Iris pigment epithelial cell (primary cell): ENCODE measurements at regions not wholly inside any gene's neighbourhood (a gene's known extent, or its start where the extent isn't known, plus 50 kb on each side); places are given as distances from the start of the nearest gene placed in this dataset.
A peak's percentile ranks its signal among the peaks of the same experiment; 100 is the strongest.
"Not testable (repeated sequence)": the region's sequence is repeated elsewhere in the genome, so short reads cannot be mapped to it uniquely, and the experiment has no call there.

Source experiments
- DNase-seq: peaks from one replicate; pipeline ENCODE4 v3.0.0-alpha.2; 2011; ENCODE audit warnings: low read depth

DNA sequence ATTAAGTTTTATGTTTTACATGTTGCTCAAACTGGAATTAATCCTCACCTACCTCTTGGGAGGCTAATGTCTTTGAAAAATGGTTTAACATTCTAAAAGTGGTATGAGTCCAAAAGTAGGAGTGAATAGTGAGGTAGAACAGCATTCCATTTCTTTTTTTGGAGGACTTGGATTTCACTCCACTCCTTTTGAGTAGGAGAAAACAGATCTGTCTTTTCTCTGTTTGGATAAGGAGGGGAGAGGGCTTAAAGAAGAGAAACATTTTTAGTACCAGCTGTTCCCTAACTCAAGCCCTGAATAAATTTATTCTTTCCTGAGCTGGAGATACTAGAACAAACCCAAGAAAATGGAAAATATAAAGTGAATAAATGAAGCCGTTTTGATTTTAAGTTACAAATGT is 687.9 kb downstream of the MECOM start:
- no peak for DNase-seq

DNA sequence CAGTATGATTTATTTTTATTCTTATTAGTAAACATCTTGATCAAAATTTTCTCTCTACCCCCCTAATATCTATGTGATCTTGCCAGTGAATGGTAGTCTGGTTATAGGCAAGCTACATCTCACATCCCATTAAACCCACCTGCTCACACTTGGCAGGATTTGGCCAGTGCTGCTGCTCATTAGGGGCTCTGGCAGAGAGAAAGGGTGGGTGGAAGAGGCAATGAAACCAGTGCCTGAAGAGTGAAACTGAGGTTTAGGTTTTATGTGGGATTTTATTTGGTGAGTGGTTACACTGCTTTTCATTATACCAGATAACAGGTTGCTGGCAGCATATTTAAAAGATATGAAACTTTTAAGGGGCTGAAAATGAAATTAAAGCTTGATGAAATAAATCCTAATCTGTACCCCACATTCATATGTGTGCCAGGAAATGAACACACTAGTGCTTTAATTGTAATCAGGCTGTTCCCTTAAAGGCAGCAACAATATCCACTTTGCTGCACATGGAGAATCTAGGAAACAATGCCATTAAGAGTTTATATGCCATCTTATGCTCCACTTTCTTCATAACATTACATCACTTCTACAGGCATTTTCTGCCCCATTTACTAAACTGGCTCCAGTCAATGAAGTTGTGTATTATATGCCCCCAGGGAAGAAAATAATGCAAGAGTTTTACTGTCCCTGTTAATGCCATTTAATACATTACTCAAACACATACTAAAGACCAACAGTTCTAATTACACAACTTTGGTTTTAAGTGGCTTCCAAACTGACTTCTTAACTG is 688.7 kb downstream of the MECOM start:
- no peak for DNase-seq

DNA sequence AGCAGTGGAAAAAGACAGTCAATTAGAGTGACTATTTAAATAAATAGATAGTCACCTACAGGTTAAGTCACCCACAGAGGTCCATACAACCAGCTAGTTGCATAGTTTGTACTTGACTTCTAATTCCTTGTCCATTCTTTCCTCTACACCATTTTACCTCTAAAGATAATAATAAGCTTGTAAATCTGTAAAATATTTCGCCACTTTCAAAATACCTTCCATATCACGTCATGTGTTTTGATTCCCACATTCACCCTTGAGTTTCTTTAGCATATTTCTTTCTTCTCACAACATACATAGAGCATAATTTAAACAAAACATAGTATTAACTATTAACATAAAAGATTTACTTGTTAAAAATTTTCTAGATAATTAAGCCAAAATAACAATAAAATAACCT is 689.6 kb downstream of the MECOM start:
- peak; percentile 12 for DNase-seq

DNA sequence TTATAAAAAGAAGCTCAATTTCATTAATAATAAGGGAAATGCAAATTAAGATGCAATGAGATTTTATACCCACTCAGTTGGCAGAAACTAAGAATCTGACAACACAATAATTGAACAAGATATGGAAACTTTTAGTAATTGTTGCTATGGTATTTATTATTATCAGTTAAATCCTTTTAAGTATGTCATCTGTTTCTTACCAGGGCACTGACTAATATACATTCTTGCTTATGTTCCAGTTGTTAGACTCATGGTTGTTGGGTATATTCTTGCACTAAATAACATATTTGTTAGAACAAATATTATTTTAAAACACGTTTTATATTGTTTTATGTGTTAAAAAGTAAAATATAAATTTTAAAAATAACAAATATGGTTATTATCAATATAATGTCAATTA is 690.3 kb downstream of the MECOM start:
- DNase-seq: no peak

DNA sequence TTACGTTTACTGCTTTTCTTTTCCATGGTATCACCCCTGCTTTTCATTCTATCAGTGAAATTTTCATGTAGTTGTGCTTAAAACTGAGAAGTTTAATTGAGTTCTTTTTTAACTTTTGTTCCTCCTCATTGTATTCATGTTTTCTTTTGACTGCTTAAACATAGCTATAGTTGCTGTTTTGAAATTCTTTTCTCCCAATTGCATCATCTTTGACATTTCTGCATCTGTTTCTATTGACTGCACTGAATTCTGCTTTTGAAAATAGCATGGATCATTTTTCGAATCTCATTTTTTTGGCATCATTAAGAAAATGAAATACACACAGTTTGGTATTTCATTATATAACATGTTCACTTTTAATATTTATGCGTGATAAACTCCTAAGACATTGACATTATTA is 694.9 kb downstream of the MECOM start:
- no peak for DNase-seq

DNA sequence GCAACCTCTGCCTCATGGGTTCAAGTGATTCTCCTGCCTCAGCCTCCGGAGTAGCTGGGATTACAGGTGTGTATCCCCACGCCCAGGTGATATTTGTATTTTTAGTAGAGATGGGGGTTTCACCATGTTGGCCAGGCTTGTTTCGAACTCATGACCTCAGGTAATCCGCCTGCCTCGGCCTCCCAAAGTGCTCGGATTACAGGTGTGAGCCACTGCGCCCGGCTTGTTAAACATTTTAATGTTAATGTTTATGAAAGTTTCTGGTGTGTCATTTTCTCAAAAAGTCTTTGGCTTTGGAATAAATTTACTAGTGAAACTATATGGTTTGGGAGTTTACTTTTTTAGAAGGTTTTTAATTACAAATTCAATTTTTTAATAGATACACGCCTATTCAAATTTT is 698.8 kb downstream of the MECOM start:
- DNase-seq: no peak

DNA sequence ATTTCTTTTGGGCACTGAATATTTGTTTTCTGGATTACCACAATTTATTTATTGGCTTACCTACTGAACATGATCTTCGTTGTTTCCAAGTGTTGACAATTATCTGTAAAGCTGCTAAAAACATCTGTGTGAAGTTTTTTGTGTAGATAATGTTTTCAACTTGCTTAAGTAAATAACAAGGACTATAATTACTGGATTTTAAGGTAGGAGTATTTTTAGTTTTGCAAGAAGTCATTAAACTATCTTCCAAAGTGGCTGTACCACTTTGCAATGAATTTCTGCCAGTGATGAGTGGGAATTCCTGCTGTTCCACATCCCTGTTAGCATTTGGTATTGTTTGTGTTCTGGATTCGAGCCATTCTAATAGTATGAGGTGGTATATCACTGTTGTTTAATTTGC is 702.2 kb downstream of the MECOM start:
- no peak for DNase-seq

DNA sequence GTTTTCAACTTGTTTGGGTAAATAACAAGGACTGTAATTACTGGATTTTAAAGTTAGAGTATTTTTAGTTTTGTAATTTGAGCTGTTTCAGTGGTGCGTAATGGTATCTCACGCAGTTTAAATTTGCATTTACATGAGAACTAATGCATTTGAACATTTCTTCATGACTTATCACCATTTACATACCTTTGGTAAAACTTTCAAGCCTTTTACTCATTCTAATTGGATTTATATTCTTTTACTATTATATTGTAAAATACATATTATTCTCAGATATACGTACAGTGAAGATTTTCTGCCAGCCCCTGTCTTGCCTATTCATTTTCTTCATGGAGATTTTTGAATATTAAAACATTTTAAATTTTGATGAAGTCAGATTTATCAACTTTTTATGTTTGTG is 703.8 kb downstream of the MECOM start:
- DNase-seq: no peak

DNA sequence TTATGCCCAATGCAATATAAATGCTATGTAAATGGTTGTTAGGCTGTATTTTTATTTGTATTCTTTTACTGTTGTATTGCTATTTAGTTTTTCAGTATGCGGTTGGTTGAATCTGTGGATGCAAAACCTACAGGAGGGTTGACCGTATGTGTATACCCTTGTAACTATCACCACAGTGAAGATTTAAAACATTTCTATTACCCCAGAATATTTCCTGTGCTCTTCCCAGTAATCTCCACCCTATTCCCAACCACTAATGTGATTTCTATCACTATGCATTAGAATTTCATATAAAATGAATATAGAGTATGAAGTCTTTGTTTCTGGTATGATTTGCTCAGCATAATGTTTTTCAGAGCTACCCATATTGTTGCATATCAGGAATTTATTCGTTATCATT is 705.0 kb downstream of the MECOM start:
- DNase-seq: no peak

DNA sequence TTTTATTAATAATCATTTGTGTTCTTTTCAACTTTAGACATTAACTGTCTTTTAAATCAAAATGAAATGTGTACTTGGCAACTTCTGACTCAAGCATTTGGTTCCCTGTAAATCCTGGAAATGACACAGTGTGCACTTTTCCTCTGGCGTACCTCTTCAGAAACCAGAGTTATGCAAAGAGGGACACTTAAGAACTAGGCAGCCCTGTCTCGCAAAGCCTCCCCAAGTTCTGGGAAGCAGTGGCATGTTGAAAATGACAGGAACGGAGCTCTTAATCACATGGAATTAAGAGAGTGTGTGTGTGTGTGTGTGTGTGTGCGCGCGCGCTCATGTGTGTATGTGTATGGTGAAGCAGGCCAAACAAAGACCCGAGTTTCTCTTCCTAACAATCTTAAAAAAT is 707.4 kb downstream of the MECOM start:
- DNase-seq: no peak

DNA sequence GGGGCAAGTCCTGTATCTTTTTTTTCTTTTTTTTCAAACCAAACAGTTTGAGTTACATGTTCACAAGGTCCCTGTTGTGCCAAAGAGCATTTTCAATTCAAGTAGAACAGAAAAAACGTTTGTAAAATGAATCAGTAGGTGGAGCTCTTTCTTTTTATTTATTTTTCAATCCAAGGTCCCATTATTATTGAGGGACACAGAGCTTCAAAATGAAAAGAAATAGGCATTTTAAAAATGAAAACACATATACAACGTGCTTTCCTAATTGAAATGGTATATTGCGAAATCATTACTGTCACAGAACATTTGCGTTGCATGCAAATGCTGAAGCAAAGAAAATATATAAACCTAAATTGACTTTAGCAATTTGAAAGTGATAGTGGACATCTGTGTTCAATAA is 711.0 kb downstream of the MECOM start:
- peak; percentile 28 for DNase-seq

DNA sequence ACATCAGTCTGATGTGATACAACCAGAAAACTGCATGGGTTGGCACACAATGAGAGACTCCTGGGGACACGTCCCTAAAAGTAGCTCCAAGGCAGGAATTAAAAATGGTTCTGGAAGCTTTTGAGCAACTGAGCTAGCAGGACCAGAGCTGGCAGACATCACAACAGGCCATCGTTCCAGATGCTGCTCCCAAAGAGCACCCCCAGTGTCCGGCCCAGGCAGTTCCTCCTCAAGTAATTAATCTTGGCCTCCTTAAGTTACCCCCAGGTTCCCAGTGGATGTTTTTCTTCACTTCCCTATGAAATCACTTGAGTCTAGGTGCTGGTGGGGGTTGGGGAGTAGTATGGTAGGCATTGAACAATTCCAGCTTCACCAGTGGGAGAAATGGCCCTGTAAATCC is 711.6 kb downstream of the MECOM start:
- no peak for DNase-seq

DNA sequence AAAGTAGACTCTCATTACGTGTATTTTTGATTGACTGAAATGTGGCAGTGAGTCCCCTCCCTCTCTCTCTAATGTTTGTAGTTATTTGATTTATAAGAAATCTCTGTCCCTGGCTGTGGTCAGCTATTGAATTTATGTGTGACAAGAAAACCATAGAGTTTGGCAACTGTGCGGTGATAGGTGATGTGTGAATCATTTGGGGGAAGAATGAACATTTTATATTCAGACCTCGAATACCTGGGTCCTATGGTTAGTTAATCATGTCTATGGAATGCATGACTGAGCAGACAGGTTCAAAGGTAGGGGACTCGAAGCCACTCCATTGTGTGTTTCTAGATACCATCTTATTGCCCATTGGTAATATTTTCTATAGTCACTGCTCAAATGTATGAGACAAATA is 712.1 kb downstream of the MECOM start:
- no peak for DNase-seq

DNA sequence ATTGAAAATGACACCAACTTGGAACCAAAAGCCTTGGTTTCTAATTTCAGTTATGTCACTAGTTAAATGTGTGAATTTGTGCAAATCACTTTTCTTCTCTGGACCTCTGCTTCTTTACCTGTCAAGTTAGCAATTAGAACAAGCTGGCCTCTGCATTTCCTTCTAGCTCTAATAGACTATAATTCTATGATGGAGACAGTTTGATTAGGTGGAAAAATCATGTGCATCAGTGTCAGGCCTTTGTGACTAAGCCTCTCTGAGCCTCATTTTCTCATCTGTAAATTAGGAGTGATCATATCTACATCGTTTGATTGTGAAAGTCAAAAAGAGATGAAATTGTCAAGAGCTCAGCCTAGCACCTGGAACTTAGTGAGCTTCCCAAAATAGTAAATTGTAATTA is 712.9 kb downstream of the MECOM start:
- no peak for DNase-seq

DNA sequence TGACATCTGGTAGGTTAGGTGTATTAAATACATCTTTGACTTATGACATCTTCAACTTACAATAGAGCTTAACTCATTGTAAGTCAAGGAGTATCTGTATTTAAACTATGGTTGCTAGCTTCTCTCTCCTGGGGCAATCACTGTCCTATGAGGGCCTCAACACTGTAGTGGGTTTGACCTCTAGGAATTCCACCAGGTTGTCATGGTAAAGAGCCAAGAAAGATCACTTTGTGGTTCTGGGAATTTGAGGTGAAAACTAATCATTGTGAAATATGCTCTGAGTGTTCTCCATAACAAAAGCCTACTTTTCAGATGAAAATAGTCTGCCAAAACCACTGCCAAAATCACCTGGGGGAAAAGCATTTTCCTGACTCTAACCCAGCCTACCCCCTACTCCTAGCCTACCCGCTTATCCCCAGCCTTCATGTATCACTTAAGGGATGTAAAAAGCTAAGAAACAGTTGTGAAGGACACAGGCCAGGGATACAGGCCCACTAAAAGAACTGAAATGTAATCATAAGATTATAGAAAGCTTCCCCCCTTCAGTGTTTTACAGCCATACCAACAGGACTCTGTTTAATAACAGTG is 723.8 kb downstream of the MECOM start:
- no peak for DNase-seq

DNA sequence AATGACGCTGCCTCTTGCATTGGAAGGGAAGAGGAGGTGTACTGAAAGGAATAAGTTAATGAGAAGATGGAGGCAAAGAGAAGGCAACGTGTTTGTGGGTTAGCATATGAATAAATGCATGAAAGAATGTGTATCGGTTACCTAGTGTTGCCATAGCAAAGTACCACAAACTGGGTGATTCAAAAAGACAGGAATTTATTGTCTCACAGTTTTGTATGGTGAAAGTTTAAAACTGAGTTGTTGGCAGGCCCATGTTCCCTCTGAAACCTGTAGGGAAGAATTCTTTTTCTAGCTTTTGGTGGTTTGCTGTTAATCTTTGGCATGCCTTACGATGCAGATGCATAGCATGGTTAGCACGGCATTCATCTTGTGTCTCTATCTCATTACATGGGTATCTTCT is 729.9 kb downstream of the MECOM start:
- DNase-seq: peak; percentile 18

DNA sequence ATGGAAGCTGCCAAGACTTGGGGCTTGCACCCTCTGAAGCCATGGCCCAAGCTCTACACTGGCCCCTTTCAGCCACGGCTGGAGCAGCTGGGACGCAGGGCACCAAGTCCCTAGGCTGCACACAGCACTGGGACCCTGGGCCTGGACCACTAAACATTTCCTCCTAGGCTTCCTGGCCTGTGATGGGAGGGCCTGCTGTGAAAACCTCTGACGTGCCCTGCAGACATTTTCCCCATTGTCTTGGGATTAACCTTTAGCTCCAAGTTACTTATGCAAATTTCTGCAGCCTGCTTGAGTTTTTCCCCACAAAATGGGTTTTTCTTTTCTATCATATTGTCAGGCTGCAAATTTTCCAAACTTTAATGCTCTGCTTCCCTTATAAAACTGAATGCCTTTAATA is 733.5 kb downstream of the MECOM start:
- DNase-seq: not testable (repeated sequence)

DNA sequence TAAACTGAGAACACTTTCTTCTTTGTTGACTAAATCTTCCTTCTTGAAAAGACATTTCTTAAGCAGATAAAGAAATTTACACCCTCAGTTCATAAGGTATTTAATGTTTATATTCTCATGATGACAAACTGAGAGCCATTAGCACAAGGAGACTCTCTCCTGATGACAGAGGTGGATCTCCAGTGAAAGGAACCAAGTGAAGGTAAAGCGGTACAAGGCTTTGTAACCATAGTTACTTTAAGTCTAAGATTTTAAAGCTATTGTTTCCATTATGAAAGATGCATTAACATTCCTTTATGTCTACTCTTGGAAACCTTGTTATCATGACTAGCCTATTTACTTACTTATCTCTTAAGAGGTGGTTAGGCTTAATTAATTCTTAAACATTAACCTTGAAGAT is 737.1 kb downstream of the MECOM start:
- DNase-seq: no peak

DNA sequence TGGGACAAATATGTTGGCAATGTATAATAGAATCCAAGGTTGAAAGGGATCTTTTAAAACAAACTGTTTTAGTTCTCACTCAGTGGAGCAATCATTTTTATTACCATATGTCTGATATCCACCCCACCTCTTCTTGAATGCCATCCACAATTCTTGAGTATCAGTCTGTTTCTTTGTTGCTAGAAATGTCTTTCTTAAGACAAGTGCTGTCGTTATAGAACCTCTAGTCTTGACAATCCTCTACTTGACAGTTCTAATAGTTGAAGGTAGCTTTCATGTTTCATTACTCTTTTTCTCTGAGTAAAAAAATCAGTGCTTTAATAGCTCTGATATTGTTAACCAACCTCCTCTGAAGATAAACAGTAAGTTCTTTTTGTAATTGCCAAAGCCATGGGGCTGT is 737.9 kb downstream of the MECOM start:
- DNase-seq: no peak

DNA sequence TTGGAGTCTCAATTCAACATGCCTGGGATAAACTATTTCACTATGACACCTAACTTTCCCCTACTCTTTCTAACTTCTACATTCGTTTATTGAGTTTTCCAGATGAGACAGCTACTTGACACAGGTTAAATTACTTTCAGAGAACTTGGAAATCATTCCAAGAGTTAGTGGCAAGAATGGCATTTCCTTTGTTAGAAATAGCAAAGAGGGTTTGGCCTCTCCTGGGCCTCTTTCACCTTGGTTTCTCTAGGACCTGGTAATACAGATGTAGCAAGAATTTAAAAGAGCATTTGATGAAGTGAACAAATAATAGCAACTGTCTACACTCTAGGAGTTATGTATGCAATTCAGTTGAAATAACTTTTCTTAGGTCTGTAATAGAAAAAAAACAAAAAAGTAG is 748.9 kb downstream of the MECOM start:
- DNase-seq: peak; percentile 4

DNA sequence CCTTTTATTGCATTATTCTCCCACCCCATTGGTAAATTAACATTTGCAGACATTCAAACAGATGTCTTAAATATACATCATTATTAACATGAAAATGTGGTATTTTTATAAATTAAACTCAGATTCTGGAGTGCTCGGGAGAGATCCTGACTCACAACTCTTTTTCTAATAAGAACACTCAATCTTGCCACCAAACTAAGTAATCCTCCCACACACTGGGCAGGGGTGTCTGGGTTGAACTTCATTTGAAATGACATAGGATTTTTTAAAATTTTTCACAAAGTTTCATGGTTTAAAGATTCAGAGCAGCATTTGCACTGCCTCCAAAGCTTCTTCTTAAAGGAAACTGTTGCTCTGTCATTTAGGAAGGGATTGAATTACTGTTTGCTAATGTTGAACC is 754.3 kb downstream of the MECOM start:
- no peak for DNase-seq

DNA sequence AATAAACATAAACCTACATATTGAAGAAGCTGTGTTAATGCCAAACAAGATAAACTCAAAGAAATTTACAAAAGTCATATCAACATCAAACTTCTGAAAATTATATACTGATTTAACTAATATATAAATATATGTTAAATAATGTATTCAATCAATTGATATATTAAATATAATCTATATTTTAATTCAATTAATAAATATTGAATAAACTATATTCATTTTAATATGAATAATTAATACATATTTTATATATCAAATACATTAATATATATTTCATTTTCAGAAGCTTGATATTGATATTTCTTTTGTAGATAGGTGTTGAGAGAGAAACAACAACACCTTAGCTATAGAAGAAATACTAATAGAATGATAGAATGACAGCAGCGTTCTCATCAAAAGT is 768.1 kb downstream of the MECOM start:
- no peak for DNase-seq

DNA sequence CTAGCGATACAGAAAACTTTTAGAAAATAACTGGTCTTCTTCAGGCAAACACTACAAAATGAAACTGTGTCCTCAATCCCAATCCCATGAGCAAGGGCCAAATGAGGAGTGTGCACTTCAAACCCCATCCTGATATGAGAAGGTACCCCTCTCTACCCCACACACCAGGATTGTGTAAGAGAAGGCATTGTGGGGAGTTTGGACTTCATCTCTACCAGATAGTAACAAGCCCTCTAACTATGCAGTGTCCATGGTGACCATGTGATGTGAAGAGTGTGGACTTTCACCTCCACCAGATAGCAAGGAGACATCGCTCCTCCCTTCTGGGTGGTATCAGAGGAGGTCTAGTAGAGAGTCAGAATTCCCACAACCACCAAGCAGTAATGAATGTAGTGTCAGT is 769.3 kb downstream of the MECOM start:
- DNase-seq: no peak

DNA sequence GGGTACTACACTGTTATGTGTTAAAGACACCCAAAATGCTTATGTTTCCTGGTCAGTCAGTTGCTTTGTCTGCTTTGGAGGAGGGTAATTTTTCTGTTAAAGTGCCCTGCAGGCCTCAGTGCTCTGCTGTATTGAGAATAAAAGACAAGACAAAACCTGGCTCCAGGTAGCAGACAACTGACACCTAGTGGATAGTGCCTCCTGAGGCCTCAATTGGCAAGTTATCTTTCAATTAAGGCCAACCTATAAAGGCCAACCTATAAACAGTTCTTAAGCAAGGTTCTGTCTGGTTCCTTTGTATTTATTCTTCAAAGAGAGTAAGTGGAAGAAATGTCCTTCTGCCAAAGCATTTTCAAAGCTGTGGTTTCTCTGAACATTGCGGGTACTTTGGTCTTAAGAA is 773.8 kb downstream of the MECOM start:
- no peak for DNase-seq
